K562 (cell line): ENCODE measurements at regions not wholly inside any gene's neighbourhood (a gene's known extent, or its start where the extent isn't known, plus 50 kb on each side); places are given as distances from the start of the nearest gene placed in this dataset.

ENCODE experiments used
- ATAC-seq: fragments of 200-7000 bp; cut with Tn5 transposase; 3 replicates; pipeline ENCODE4 v1.9.1; 2020; ENCODE audit warnings: moderate library complexity
- BruUV-seq: library from RNA; stranded (reverse); fragments of 400-500 nt; replicated peaks from 2 replicates; lab custom pipeline; 2021; lab: Mats Ljungman, UMichigan
- CTCF ChIA-PET: fragments of 300-600 bp; formaldehyde crosslinking; extraction: SDS; loops from one replicate; lab custom pipeline; 2021; ENCODE audit warnings: low intra/inter-chr PET ratio; lab: Yijun Ruan, JAX
- POLR2A ChIA-PET: fragments of 300-600, 350-650 bp; sonication (Branson Sonifier 250); formaldehyde crosslinking; extraction: SDS; loops from one replicate; lab custom pipeline; 2021; ENCODE audit warnings: antibody characterized with exemption, inconsistent platforms; lab: Yijun Ruan, JAX
- DNase-seq, 4 experiments: peaks; one replicate each; pipeline versions ENCODE4 v3.0.0 to v3.0.0-alpha.2; 2011 to 2018; ENCODE audit warnings: low spot score in 3 of 4, mixed read lengths in 3 of 4; ENCODE audit errors: extremely low read depth in 1 of 4
- FAIRE-seq: peaks from 2 replicates; lab custom pipeline; 2011; peaks lifted over from hg19 to GRCh38; lab: Jason Lieb, UNC
- H2AFZ ChIP-seq: 2 replicates; pipeline ENCODE4 v1.6.0; 2011; ENCODE audit warnings: low read depth, low read length, control low read depth, inconsistent platforms
- H3K27ac ChIP-seq: fragments of 200-600 bp; 3 replicates; pipeline ENCODE4 v1.8.0; 2011; ENCODE audit warnings: low read depth, mild to moderate bottlenecking, control low read depth, inconsistent platforms, low read length, moderate library complexity, mixed read lengths; ENCODE audit errors: extremely low read depth
- H3K27me3 ChIP-seq, 2 experiments: fragments of 300-600 bp in 1 of 2; 2 replicates in 1 of 2; 3 replicates in 1 of 2; pipeline versions ENCODE4 v1.6.0 to v1.8.0; 2011; ENCODE audit warnings: inconsistent platforms in 2 of 2, low read length in 2 of 2, mild to moderate bottlenecking in 1 of 2, mixed read lengths in 1 of 2, moderate library complexity in 1 of 2; ENCODE audit not compliant: control insufficient read depth in 2 of 2, insufficient read depth in 2 of 2
- H3K36me3 ChIP-seq: fragments of 300-600 bp; 3 replicates; pipeline ENCODE4 v1.8.0; 2011; ENCODE audit warnings: mild to moderate bottlenecking, low read length, inconsistent platforms; ENCODE audit not compliant: control insufficient read depth, insufficient read depth
- H3K4me1 ChIP-seq, 2 experiments: fragments of 200-600 bp in 1 of 2; replicated peaks in 1 of 2; 2 replicates in 1 of 2; 3 replicates in 1 of 2; pipeline versions ENCODE4 v1.5.1 to v1.8.0; 2011; ENCODE audit warnings: inconsistent platforms in 2 of 2, low read length in 2 of 2, mild to moderate bottlenecking in 1 of 2, mixed read lengths in 1 of 2, moderate library complexity in 1 of 2; ENCODE audit not compliant: control insufficient read depth in 2 of 2, insufficient read depth in 2 of 2
- H3K4me2 ChIP-seq: 2 replicates; pipeline ENCODE4 v1.6.1; 2011; ENCODE audit warnings: low read length, control low read depth, inconsistent platforms, mixed read lengths; ENCODE audit not compliant: insufficient read depth
- H3K4me3 ChIP-seq: fragments of 200-600 bp; sonication (generic), shearing (Covaris generic); 2 replicates; pipeline ENCODE4 v1.5.1; 2016; ENCODE audit warnings: control low read depth, inconsistent platforms
- H3K79me2 ChIP-seq: fragments of 200-600 bp; 3 replicates; pipeline ENCODE4 v1.8.0; 2011; ENCODE audit warnings: low read length, inconsistent platforms; ENCODE audit not compliant: control insufficient read depth, insufficient read depth
- H3K9ac ChIP-seq, 2 experiments: 2 replicates each; pipeline versions ENCODE4 v1.6.0 to v1.6.1; 2011; ENCODE audit warnings: low read depth in 2 of 2, low read length in 2 of 2, control low read depth in 1 of 2, inconsistent platforms in 1 of 2, mild to moderate bottlenecking in 1 of 2, mixed read lengths in 1 of 2; ENCODE audit not compliant: insufficient read depth in 1 of 2
- H3K9me1 ChIP-seq: one replicate; pipeline ENCODE4 v1.6.0; 2011; ENCODE audit warnings: inconsistent platforms, mild to moderate bottlenecking, low read length, moderate library complexity; ENCODE audit not compliant: control insufficient read depth, insufficient read depth
- H3K9me3 ChIP-seq: replicated peaks from 2 replicates; pipeline ENCODE4 v1.5.1; 2011; ENCODE audit warnings: low read depth, low read length, inconsistent platforms; ENCODE audit not compliant: control insufficient read depth, insufficient read depth
- H4K20me1 ChIP-seq: replicated peaks from 2 replicates; pipeline ENCODE4 v1.6.1; 2011; ENCODE audit warnings: low read length, inconsistent platforms, mixed read lengths; ENCODE audit not compliant: control insufficient read depth, insufficient read depth
- ATF1 ChIP-seq, 2 experiments: fragments of 450-650 bp in 1 of 2; IDR thresholded peaks; 2 replicates each; pipeline ENCODE4 v1.6.1; 2016; ENCODE audit warnings: missing compliant biosample characterization in 1 of 2, missing genetic modification characterization in 1 of 2
- CBFA2T2 ChIP-seq: fragments of 450-650 bp; conservative IDR thresholded peaks from 2 replicates; pipeline ENCODE4 v1.6.1; 2017; ENCODE audit warnings: mild to moderate bottlenecking
- CBFB ChIP-seq: sonication (generic); formaldehyde crosslinking; IDR thresholded peaks from 2 replicates; pipeline ENCODE4 v1.4.0; 2020; ENCODE audit warnings: mild to moderate bottlenecking, missing genetic modification reagents
- CEBPG ChIP-seq, 3 experiments: fragments of 200-800 bp in 1 of 3; sonication (Bioruptor generic) in 1 of 3; sonication (generic) in 1 of 3; formaldehyde crosslinking in 1 of 3; IDR thresholded peaks in 2 of 3; conservative IDR thresholded peaks in 1 of 3; 2 replicates each; pipeline versions ENCODE4 v1.6.1 to v1.8.0; 2016 to 2022; ENCODE audit warnings: missing compliant biosample characterization in 2 of 3, missing genetic modification characterization in 2 of 3, mild to moderate bottlenecking in 1 of 3, missing genetic modification reagents in 1 of 3
- DPF2 ChIP-seq: fragments of 450-650 bp; IDR thresholded peaks from 2 replicates; pipeline ENCODE4 v1.6.1; 2016
- ESRRB ChIP-seq: fragments of 250-450 bp; sonication (Bioruptor Pico); IDR thresholded peaks from 2 replicates; pipeline ENCODE4 v1.5.0; 2020; ENCODE audit warnings: mild to moderate bottlenecking, moderate library complexity, borderline replicate concordance
- FOSL1 ChIP-seq: fragments of 200-800 bp; sonication (Bioruptor generic); conservative IDR thresholded peaks from 2 replicates; pipeline ENCODE4 v1.6.1; 2016; ENCODE audit warnings: missing genetic modification characterization, missing compliant biosample characterization
- HMG20A ChIP-seq: fragments of 450-650 bp; formaldehyde crosslinking; conservative IDR thresholded peaks from 2 replicates; pipeline ENCODE4 v1.4.0; 2020; ENCODE audit warnings: mild to moderate bottlenecking, mixed read lengths
- JUND ChIP-seq, 2 experiments: IDR thresholded peaks; 2 replicates in 1 of 2; 3 replicates in 1 of 2; pipeline ENCODE4 v1.6.1; 2011; ENCODE audit warnings: borderline replicate concordance in 2 of 2, low read depth in 2 of 2, low read length in 2 of 2, improper control_type of control experiment in 1 of 2, missing biosample characterization in 1 of 2, missing genetic modification characterization in 1 of 2, missing genetic modification reagents in 1 of 2
- MAFG ChIP-seq: fragments of 450-650 bp; conservative IDR thresholded peaks from 2 replicates; pipeline ENCODE4 v1.6.1; 2016; ENCODE audit warnings: missing genetic modification characterization, missing compliant biosample characterization
- NBN ChIP-seq: fragments of 450-650 bp; IDR thresholded peaks from 2 replicates; pipeline ENCODE4 v1.6.1; 2016; ENCODE audit warnings: low read depth, mild to moderate bottlenecking
- NR1H2 ChIP-seq: sonication (generic); formaldehyde crosslinking; IDR thresholded peaks from 2 replicates; pipeline ENCODE4 v1.4.0; 2020; ENCODE audit warnings: mild to moderate bottlenecking, missing genetic modification reagents
- NR3C1 ChIP-seq: sonication (generic); formaldehyde crosslinking; IDR thresholded peaks from 2 replicates; pipeline ENCODE4 v1.8.1; 2022; ENCODE audit warnings: missing genetic modification reagents
- PHF21A ChIP-seq: fragments of 450-650 bp; IDR thresholded peaks from 2 replicates; pipeline ENCODE4 v1.6.1; 2017; ENCODE audit warnings: low read depth, borderline replicate concordance
- PPARD ChIP-seq: fragments of 250-450 bp; sonication (Bioruptor Pico); IDR thresholded peaks from 2 replicates; pipeline ENCODE4 v1.8.0; 2022; ENCODE audit warnings: inconsistent platforms, mild to moderate bottlenecking, moderate library complexity
- SIX5 ChIP-seq, 2 experiments: IDR thresholded peaks; 2 replicates each; pipeline ENCODE4 v1.6.1; 2011; ENCODE audit warnings: low read length in 2 of 2, borderline replicate concordance in 1 of 2, low read depth in 1 of 2, mild to moderate bottlenecking in 1 of 2, moderate library complexity in 1 of 2; ENCODE audit not compliant: insufficient read depth in 1 of 2
- SMARCA4 ChIP-seq: fragments of 450-650 bp; IDR thresholded peaks from 2 replicates; pipeline ENCODE4 v1.6.1; 2016
- TCF7L2 ChIP-seq: fragments of 150-350 bp; IDR thresholded peaks from 2 replicates; pipeline ENCODE4 v1.6.1; 2016; ENCODE audit warnings: low read depth, mild to moderate bottlenecking, low read length, moderate library complexity
- TEAD4 ChIP-seq, 2 experiments: sonication (generic) in 1 of 2; formaldehyde crosslinking in 1 of 2; IDR thresholded peaks; 2 replicates each; pipeline versions ENCODE4 v1.6.1 to v1.8.0; 2012 to 2022; ENCODE audit warnings: borderline replicate concordance in 1 of 2, inconsistent platforms in 1 of 2, low read length in 1 of 2, mild to moderate bottlenecking in 1 of 2, missing genetic modification reagents in 1 of 2
- YBX1 ChIP-seq: fragments of 450-650 bp; IDR thresholded peaks from 2 replicates; pipeline ENCODE4 v1.7.1; 2016; ENCODE audit warnings: mild to moderate bottlenecking
- ZNF561 ChIP-seq: fragments of 450-650 bp; formaldehyde crosslinking; conservative IDR thresholded peaks from 2 replicates; pipeline ENCODE4 v1.4.0; 2020; ENCODE audit warnings: mild to moderate bottlenecking, moderate library complexity
- ZNF77 ChIP-seq: fragments of 250-450 bp; sonication (Bioruptor Pico); IDR thresholded peaks from 2 replicates; pipeline ENCODE4 v1.5.0; 2020
- WGBS: fragments of 100-300 bp; shearing (Covaris generic); methylation state at CpG from one replicate; pipeline ENCODE4 v1.1.6; 2016; ENCODE audit warnings: low coverage, mixed read lengths; ENCODE audit not compliant: insufficient coverage; ENCODE audit errors: missing lambda C conversion rate; 5-methylcytosine and 5-hydroxymethylcytosine counted together
- in situ Hi-C: fragments of 300-500 bp; cut with MboI; formaldehyde crosslinking; loops from 4 replicates; pipeline ENCODE4 v1.15.0; 2018; ENCODE audit warnings: inconsistent platforms, mixed read lengths
- intact Hi-C: fragments of 100-400 bp; cut with micrococcal nuclease; formaldehyde crosslinking; loops from 2 replicates; pipeline ENCODE4 v1.14.2; 2022
- TF ChIP-seq, protein P1 (sequence below): sonication (generic); formaldehyde crosslinking; IDR thresholded peaks from 2 replicates; pipeline ENCODE4 v1.4.0; 2020; ENCODE audit warnings: mild to moderate bottlenecking, missing genetic modification reagents

DNA sequence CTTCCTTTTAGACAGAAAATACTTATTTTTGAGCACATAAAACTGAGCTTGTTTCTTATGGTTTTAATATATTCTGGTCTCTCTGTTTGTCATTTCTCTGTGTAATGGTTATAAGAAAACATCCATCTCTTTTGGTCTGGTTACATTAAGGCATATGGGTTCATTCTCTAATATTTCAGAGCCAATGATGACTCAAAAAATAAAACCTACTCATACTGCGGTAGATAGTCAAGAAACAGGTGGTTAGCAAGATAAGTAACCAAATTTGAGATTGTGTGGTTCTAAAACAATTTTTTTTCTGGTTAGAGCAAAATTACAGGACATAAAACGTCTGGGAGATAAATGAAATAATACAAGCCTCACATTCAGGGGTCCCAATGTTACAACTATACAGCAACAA, 654.5 kb downstream of the STIM2 start:
- ChIA-PET CTCF (no interaction called here), POLR2A (no interaction called here)
- no peaks in the 10 kb centered on the region for H3K27me3 ChIP-seq
- in situ Hi-C loops = no loop called here
- WGBS = 0% methylated on average over 2 of the region's 2 CpGs
- intact Hi-C loops = no loop called here
- H3K27ac ChIP-seq = no peak overlapping the region
- no peak overlapping the region for H2AFZ ChIP-seq
- H3K4me1 ChIP-seq = no peaks in the 10 kb centered on the region
- no TSS peak for BruUV-seq
- H3K9me3 ChIP-seq = no peaks in the 10 kb centered on the region
- ATAC-seq (no peak), FAIRE-seq (no peak), DNase-seq (peak in 2 of 4 experiments; percentile 4 to 5)
- H3K79me2 ChIP-seq = no peaks in the 10 kb centered on the region
- H3K4me3 ChIP-seq = no peak overlapping the region
- H3K9ac ChIP-seq = no peak overlapping the region
- H3K36me3 ChIP-seq = no peaks in the 10 kb centered on the region
- no peaks in the 10 kb centered on the region for H4K20me1 ChIP-seq
- no peak overlapping the region for H3K4me2 ChIP-seq
- no peaks in the 10 kb centered on the region for H3K9me1 ChIP-seq
- TF ChIP-seq JUND (IDR thresholded peaks at IDR 0.05; ENCODE audit: borderline replicate concordance, low read depth, low read length) = no peak; the same call in 1 of the 2 replicates
- TF ChIP-seq JUND (tag; IDR thresholded peaks at IDR 0.05; ENCODE audit: borderline replicate concordance, low read depth, low read length) = peak; percentile 32; the same call in 1 of the 3 replicates
- TF ChIP-seq NR3C1 (CRISPR knock-in tag) = no peak
- peak; percentile 80 for TF ChIP-seq FOSL1 (tag)
- TF ChIP-seq ZNF561 = no peak
- peak; percentile 36; the same call in 1 of the 2 replicates for TF ChIP-seq TEAD4 (IDR thresholded peaks at IDR 0.05; ENCODE audit: low read length)
- TF ChIP-seq TEAD4 (CRISPR knock-in tag; IDR thresholded peaks at IDR 0.05; ENCODE audit: borderline replicate concordance) = no peak
- no peak for TF ChIP-seq ESRRB (CRISPR knock-in tag)
- TF ChIP-seq ZNF77 (CRISPR knock-in tag) = no peak
- no peak for TF ChIP-seq HMG20A (CRISPR knock-in tag)
- no peak for TF ChIP-seq TCF7L2
- TF ChIP-seq CBFB (CRISPR knock-in tag) = no peak
- TF ChIP-seq YBX1 = no peak
- no peak for TF ChIP-seq PPARD (CRISPR knock-in tag)
- no peak for TF ChIP-seq ATF1 (CRISPR knock-in tag; IDR thresholded peaks at IDR 0.05)
- TF ChIP-seq ATF1 (tag; IDR thresholded peaks at IDR 0.05) = no peak
- TF ChIP-seq CBFA2T2 = no peak
- TF ChIP-seq, protein P1, sequence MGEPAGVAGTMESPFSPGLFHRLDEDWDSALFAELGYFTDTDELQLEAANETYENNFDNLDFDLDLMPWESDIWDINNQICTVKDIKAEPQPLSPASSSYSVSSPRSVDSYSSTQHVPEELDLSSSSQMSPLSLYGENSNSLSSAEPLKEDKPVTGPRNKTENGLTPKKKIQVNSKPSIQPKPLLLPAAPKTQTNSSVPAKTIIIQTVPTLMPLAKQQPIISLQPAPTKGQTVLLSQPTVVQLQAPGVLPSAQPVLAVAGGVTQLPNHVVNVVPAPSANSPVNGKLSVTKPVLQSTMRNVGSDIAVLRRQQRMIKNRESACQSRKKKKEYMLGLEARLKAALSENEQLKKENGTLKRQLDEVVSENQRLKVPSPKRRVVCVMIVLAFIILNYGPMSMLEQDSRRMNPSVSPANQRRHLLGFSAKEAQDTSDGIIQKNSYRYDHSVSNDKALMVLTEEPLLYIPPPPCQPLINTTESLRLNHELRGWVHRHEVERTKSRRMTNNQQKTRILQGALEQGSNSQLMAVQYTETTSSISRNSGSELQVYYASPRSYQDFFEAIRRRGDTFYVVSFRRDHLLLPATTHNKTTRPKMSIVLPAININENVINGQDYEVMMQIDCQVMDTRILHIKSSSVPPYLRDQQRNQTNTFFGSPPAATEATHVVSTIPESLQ (CRISPR knock-in tag) = no peak
- TF ChIP-seq SIX5 (IDR thresholded peaks at IDR 0.05; ENCODE audit: borderline replicate concordance in 1 of 2, insufficient read depth in 1 of 2, low read depth in 1 of 2, low read length in 2 of 2) = no peak
- TF ChIP-seq NBN = no peak
- TF ChIP-seq MAFG (tag) = peak; percentile 37; the same call in 1 of the 2 replicates
- TF ChIP-seq NR1H2 = no peak
- TF ChIP-seq DPF2 = 0 out of 2 replicates have a peak, but pooled peaks have one; percentile 30
- no peak for TF ChIP-seq PHF21A
- peak; percentile 23; the same call in 1 of the 2 replicates for TF ChIP-seq SMARCA4
- no peak for TF ChIP-seq CEBPG (CRISPR knock-in tag; IDR thresholded peaks at IDR 0.05)
- TF ChIP-seq CEBPG (tag; conservative IDR thresholded peaks at IDR 0.05 in 1 of 2, IDR thresholded peaks at IDR 0.05 in 1 of 2) = no peak
